ENCODE measurements at regions not wholly inside any gene's neighbourhood (a gene's known extent, or its start where the extent isn't known, plus 50 kb on each side); places are given as distances from the start of the nearest gene placed in this dataset.

DNA sequence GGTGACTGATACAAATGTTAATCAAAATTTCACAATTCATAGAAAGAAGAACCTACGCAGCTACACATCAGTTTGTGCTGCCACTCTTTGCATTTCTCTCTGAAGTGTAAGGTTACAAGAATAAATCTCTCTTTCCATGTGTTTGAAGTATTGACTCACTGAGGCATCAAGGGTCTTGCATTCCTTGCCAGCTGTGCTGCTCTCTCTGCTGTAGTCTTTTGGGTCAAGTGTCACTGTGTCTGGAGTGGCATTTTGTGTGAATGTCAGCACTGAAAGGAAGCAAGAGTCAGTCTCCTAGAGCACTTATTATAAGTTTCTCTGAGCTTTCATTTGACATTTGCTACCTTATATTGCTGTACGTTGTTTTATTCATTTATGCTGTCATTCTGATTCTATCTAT is 1696.1 kb upstream of the LRRTM1 start:
- TF ChIP-seq, protein P1, sequence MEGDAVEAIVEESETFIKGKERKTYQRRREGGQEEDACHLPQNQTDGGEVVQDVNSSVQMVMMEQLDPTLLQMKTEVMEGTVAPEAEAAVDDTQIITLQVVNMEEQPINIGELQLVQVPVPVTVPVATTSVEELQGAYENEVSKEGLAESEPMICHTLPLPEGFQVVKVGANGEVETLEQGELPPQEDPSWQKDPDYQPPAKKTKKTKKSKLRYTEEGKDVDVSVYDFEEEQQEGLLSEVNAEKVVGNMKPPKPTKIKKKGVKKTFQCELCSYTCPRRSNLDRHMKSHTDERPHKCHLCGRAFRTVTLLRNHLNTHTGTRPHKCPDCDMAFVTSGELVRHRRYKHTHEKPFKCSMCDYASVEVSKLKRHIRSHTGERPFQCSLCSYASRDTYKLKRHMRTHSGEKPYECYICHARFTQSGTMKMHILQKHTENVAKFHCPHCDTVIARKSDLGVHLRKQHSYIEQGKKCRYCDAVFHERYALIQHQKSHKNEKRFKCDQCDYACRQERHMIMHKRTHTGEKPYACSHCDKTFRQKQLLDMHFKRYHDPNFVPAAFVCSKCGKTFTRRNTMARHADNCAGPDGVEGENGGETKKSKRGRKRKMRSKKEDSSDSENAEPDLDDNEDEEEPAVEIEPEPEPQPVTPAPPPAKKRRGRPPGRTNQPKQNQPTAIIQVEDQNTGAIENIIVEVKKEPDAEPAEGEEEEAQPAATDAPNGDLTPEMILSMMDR (conservative IDR thresholded peaks at IDR 0.05 in 1 of 2, IDR thresholded peaks at IDR 0.05 in 1 of 2; ENCODE audit: low read depth in 1 of 2, low read length in 2 of 2): no peak
- TF ChIP-seq EZH2 (IDR thresholded peaks at IDR 0.05; ENCODE audit: low read length, missing control alignments): no peak

Data from fibroblast of lung (primary cell).